Dendritic cell treated with granulocyte-macrophage colony-stimulating factor and Interleukin-4, amounts not matched to agents 40 ng/mL and 50 ng/mL, for 4 days (primary cell): ENCODE measurements at regions not wholly inside any gene's neighbourhood (a gene's known extent, or its start where the extent isn't known, plus 50 kb on each side); places are given as distances from the start of the nearest gene placed in this dataset.

ENCODE experiments used
- H3K27ac Mint-ChIP-seq: one replicate; pipeline ENCODE4 v1.8.0; 2022; ENCODE audit warnings: mild to moderate bottlenecking, mixed read lengths
- H3K27me3 Mint-ChIP-seq: one replicate; pipeline ENCODE4 v1.8.0; 2022; ENCODE audit warnings: mild to moderate bottlenecking, mixed read lengths
- H3K36me3 Mint-ChIP-seq: one replicate; pipeline ENCODE4 v1.8.0; 2022; ENCODE audit warnings: low read depth, mixed read lengths
- H3K4me1 Mint-ChIP-seq: one replicate; pipeline ENCODE4 v1.8.0; 2022; ENCODE audit warnings: low read depth, mixed read lengths
- H3K4me3 Mint-ChIP-seq: one replicate; pipeline ENCODE4 v1.8.0; 2022; ENCODE audit warnings: mild to moderate bottlenecking, moderate library complexity, mixed read lengths
- H3K9me3 Mint-ChIP-seq: one replicate; pipeline ENCODE4 v1.8.0; 2022; ENCODE audit warnings: mixed read lengths
- intact Hi-C: fragments of 100-400 bp; cut with micrococcal nuclease; formaldehyde crosslinking; loops from one replicate; pipeline ENCODE4 v1.15.0; 2022

- intact Hi-C loops, result no loop called here
- Mint-ChIP-seq H3K36me3 (no peaks in the 10 kb centered on the region), H3K4me3 (no peak overlapping the region), H3K9me3 (no peaks in the 10 kb centered on the region), H3K27ac (no peak overlapping the region), H3K27me3 (peaks cover 10% of the 10 kb centered on the region), H3K4me1 (no peaks in the 10 kb centered on the region)
Measured at GRCh38 chr2:145323512-145323911, 803.6 kb upstream of the ZEB2 start.

- H3K27ac Mint-ChIP-seq, result no peak overlapping the region
- no peaks in the 10 kb centered on the region for H3K9me3 Mint-ChIP-seq
- H3K27me3 Mint-ChIP-seq, result peaks cover 8% of the 10 kb centered on the region
- intact Hi-C loops, result no loop called here
- no peak overlapping the region for H3K4me3 Mint-ChIP-seq
- H3K4me1 Mint-ChIP-seq, result no peaks in the 10 kb centered on the region
- H3K36me3 Mint-ChIP-seq, result no peaks in the 10 kb centered on the region
Measured at GRCh38 chr2:145321344-145321743, 801.4 kb upstream of the ZEB2 start.

- Mint-ChIP-seq H3K9me3 (peaks cover 18% of the 10 kb centered on the region), H3K4me1 (no peaks in the 10 kb centered on the region), H3K27me3 (no peaks in the 10 kb centered on the region), H3K27ac (no peak overlapping the region), H3K4me3 (no peak overlapping the region), H3K36me3 (no peaks in the 10 kb centered on the region)
- intact Hi-C loops, result no loop called here
Measured at GRCh38 chr2:145316496-145316895, 796.6 kb upstream of the ZEB2 start.

DNA sequence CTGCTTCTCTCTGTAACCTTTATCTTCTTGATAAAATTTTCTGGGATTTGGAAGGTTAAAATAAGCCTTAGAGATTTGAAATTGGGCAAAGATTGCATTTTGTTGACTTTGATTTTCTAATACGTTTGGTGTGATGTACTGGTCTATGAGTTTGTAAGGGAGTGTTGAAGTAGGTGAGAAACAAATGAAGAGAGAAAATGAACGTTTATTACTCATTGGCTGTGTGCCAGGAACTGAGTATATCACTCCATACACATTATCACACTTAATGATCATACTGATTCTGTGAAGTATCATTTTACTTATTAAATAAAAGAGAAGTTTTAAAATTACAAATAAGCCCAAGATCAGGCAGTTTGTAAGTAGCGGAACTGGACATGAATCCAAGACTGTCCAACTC lies 795.1 kb upstream of the ZEB2 start:
- H3K9me3 Mint-ChIP-seq, result peaks cover 28% of the 10 kb centered on the region
- H3K27ac Mint-ChIP-seq, result no peak overlapping the region
- H3K4me1 Mint-ChIP-seq, result no peaks in the 10 kb centered on the region
- no peaks in the 10 kb centered on the region for H3K27me3 Mint-ChIP-seq
- intact Hi-C loops, result no loop called here
- H3K4me3 Mint-ChIP-seq, result no peak overlapping the region
- no peaks in the 10 kb centered on the region for H3K36me3 Mint-ChIP-seq

DNA sequence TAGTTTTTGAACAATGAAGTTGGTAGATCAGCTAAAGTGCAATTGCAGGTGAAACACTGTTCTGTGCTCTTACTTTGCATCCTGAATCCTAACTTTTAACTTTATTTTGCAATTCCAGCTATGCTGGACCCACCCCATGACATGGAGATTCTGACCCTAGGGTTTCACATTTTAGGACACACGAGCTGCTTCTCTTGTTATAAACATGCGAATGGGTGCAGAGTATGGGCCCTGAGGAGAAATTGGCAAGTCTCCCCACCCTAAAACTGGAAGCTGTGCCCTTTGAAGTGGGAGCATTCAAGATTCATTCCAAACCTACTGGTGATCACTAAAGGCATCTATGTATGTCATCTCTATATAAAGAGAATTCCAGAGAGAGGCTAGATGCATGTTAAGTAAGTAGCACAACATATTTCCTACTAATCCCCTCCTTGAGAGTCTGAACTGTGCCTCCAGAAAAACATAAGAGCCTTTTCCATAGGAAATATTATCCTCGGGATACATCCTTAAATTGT lies 794.3 kb upstream of the ZEB2 start:
- intact Hi-C loops, result no loop called here
- Mint-ChIP-seq H3K4me3 (no peak overlapping the region), H3K36me3 (no peaks in the 10 kb centered on the region)

GRCh38 chr2:145305889-145306288 lies 786.0 kb upstream of the ZEB2 start:
- Mint-ChIP-seq H3K9me3 (peaks cover 12% of the 10 kb centered on the region), H3K4me1 (no peaks in the 10 kb centered on the region), H3K27me3 (no peaks in the 10 kb centered on the region), H3K4me3 (no peak overlapping the region), H3K36me3 (no peaks in the 10 kb centered on the region), H3K27ac (no peak overlapping the region)
- intact Hi-C loops, result no loop called here

More for the DNA sequence above, 794.3 kb upstream of the ZEB2 start:
- no peak overlapping the region for H3K27ac Mint-ChIP-seq
- H3K4me1 Mint-ChIP-seq, result no peaks in the 10 kb centered on the region
- no peaks in the 10 kb centered on the region for H3K27me3 Mint-ChIP-seq
- H3K9me3 Mint-ChIP-seq, result peaks cover 28% of the 10 kb centered on the region

DNA sequence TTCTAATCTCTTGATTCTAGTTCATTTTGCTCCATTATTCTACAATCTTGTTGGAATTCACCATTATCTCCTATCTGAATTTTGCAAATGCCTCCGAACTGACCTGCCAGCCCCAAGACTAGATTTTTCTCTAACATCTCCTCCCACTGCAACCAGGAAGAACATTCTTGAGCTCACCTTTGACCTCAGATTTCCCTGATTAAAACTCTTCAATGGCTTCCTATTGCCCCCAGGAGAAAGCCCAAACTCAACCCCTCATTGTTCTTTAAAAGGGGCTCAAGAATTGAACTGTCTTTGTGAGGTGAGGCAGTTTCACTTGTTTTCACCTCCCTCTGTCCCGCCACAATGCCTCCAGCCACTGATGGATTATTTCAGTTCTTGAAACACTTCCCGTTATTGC lies 784.6 kb upstream of the ZEB2 start:
- H3K9me3 Mint-ChIP-seq, result peaks cover 9% of the 10 kb centered on the region
- H3K4me1 Mint-ChIP-seq, result no peaks in the 10 kb centered on the region
- no peak overlapping the region for H3K27ac Mint-ChIP-seq
- H3K27me3 Mint-ChIP-seq, result no peaks in the 10 kb centered on the region
- H3K36me3 Mint-ChIP-seq, result no peaks in the 10 kb centered on the region
- H3K4me3 Mint-ChIP-seq, result no peak overlapping the region
- intact Hi-C loops, result no loop called here

DNA sequence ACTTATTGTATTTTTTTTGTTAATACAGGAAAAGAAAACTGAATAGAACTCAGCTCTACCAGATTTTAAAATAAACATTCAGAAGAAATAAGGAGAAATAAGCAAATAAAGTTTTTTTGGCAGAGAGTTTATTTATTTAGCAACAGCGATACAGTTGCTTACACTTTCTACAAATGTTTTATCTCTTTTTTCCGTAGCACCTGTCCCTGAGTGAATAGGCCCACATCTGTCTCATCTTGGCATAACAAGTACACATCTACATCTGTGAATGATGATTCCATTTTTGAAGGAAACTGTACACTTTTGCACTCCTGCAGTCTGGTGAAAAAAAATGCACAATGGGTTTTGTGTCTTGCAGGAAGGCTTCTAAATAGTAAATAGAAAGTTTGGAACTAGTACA lies 783.6 kb upstream of the ZEB2 start:
- Mint-ChIP-seq H3K4me1 (no peaks in the 10 kb centered on the region), H3K9me3 (peaks cover 9% of the 10 kb centered on the region), H3K4me3 (no peak overlapping the region), H3K36me3 (no peaks in the 10 kb centered on the region), H3K27ac (no peak overlapping the region), H3K27me3 (peaks cover 3% of the 10 kb centered on the region)
- intact Hi-C loops, result no loop called here

GRCh38 chr2:145302886-145303285 lies 783.0 kb upstream of the ZEB2 start:
- intact Hi-C loops, result no loop called here
- peaks cover 9% of the 10 kb centered on the region for H3K9me3 Mint-ChIP-seq
- H3K27ac Mint-ChIP-seq, result no peak overlapping the region
- H3K27me3 Mint-ChIP-seq, result peaks cover 4% of the 10 kb centered on the region
- H3K36me3 Mint-ChIP-seq, result no peaks in the 10 kb centered on the region
- H3K4me1 Mint-ChIP-seq, result no peaks in the 10 kb centered on the region
- no peak overlapping the region for H3K4me3 Mint-ChIP-seq

DNA sequence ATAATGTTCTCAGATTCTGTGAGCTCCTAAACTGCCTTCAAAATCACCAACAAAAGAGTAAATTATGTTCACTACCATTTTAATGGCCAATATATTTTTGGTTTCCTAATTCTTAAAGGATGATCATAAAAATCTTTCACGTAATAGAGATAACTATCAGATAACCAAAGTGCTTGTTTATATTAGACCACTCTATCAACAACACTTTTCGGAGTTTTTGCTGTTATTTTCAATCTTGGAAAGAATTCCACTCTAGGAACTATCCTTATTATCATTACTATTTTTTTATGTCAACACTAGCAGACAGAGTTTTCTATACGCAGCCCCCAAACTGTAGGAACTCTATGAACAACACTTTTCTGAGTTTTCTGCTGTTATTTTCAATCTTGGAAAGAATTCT lies 782.5 kb upstream of the ZEB2 start:
- intact Hi-C loops, result no loop called here
- H3K4me1 Mint-ChIP-seq, result no peaks in the 10 kb centered on the region
- H3K27ac Mint-ChIP-seq, result no peak overlapping the region
- H3K4me3 Mint-ChIP-seq, result no peak overlapping the region
- H3K36me3 Mint-ChIP-seq, result no peaks in the 10 kb centered on the region
- H3K9me3 Mint-ChIP-seq, result peaks cover 9% of the 10 kb centered on the region
- peaks cover 4% of the 10 kb centered on the region for H3K27me3 Mint-ChIP-seq

GRCh38 chr2:145299368-145299767 lies 779.4 kb upstream of the ZEB2 start:
- no peaks in the 10 kb centered on the region for H3K4me1 Mint-ChIP-seq
- no peaks in the 10 kb centered on the region for H3K36me3 Mint-ChIP-seq
- H3K4me3 Mint-ChIP-seq, result no peak overlapping the region
- peaks cover 4% of the 10 kb centered on the region for H3K27me3 Mint-ChIP-seq
- no peak overlapping the region for H3K27ac Mint-ChIP-seq
- intact Hi-C loops, result no loop called here
- H3K9me3 Mint-ChIP-seq, result peaks cover under 1% of the 10 kb centered on the region

GRCh38 chr2:145292166-145292565 lies 772.2 kb upstream of the ZEB2 start:
- Mint-ChIP-seq H3K27ac (no peak overlapping the region), H3K9me3 (no peaks in the 10 kb centered on the region), H3K36me3 (no peaks in the 10 kb centered on the region), H3K4me1 (no peaks in the 10 kb centered on the region), H3K27me3 (peaks cover 10% of the 10 kb centered on the region), H3K4me3 (no peak overlapping the region)
- intact Hi-C loops, result no loop called here

- no peak overlapping the region for H3K27ac Mint-ChIP-seq
- H3K27me3 Mint-ChIP-seq, result peaks cover 19% of the 10 kb centered on the region
- intact Hi-C loops, result no loop called here
- no peaks in the 10 kb centered on the region for H3K4me1 Mint-ChIP-seq
- no peak overlapping the region for H3K4me3 Mint-ChIP-seq
- H3K36me3 Mint-ChIP-seq, result no peaks in the 10 kb centered on the region
- no peaks in the 10 kb centered on the region for H3K9me3 Mint-ChIP-seq
Measured at GRCh38 chr2:145290986-145291385, 771.1 kb upstream of the ZEB2 start.

DNA sequence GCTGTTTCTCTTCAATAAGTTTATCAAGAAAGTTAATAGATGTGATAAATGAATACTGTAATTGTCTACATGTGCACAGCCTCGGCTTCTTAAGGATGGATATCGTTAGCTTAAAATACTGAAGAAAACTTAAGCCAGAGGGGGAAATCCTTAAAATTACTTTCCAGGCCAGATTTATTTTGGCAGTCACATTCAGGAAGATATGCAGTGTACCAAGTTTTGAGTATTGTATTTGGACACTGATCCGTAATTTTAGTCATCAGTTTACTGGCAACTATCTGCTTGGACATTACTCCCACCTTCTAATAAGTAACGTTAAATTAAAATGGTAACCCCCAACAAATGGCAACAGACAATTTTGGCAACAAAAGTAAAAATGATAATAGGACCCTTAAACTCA lies 770.0 kb upstream of the ZEB2 start:
- Mint-ChIP-seq H3K27ac (no peak overlapping the region), H3K27me3 (peaks cover 24% of the 10 kb centered on the region), H3K4me3 (no peak overlapping the region), H3K4me1 (no peaks in the 10 kb centered on the region), H3K9me3 (no peaks in the 10 kb centered on the region), H3K36me3 (no peaks in the 10 kb centered on the region)
- intact Hi-C loops, result no loop called here

GRCh38 chr2:145288650-145289496 lies 769.0 kb upstream of the ZEB2 start:
- peaks cover 24% of the 10 kb centered on the region for H3K27me3 Mint-ChIP-seq
- intact Hi-C loops, result no loop called here
- no peaks in the 10 kb centered on the region for H3K4me1 Mint-ChIP-seq
- no peaks in the 10 kb centered on the region for H3K9me3 Mint-ChIP-seq
- H3K27ac Mint-ChIP-seq, result no peak overlapping the region
- H3K36me3 Mint-ChIP-seq, result no peaks in the 10 kb centered on the region
- no peak overlapping the region for H3K4me3 Mint-ChIP-seq
